Epithelial cell of prostate (primary cell): ENCODE measurements at regions not wholly inside any gene's neighbourhood (a gene's known extent, or its start where the extent isn't known, plus 50 kb on each side); places are given as distances from the start of the nearest gene placed in this dataset.
"Not testable (repeated sequence)": the region's sequence is repeated elsewhere in the genome, so short reads cannot be mapped to it uniquely, and the experiment has no call there.

Source experiments
- DNase-seq: peaks from one replicate; pipeline ENCODE4 v3.0.0-alpha.2; 2011; ENCODE audit warnings: low read depth, low spot score
- H3K27ac ChIP-seq: fragments of 450-650 bp; 2 replicates; pipeline ENCODE4 v1.5.1; 2017; ENCODE audit warnings: mild to moderate bottlenecking

GRCh38 chr2:238596571-238597551 lies 170.1 kb downstream of the ASB1 start:
- peak overlapping the region; percentile 20 for H3K27ac ChIP-seq
- DNase-seq: peak; percentile 48

- H3K27ac ChIP-seq: peak overlapping the region; percentile 20
- no peak for DNase-seq
Observed at GRCh38 chr2:238597638-238598528, 171.2 kb downstream of the ASB1 start.

- no peak for DNase-seq
- no peak overlapping the region for H3K27ac ChIP-seq
Observed at GRCh38 chr2:238598802-238599530, 172.2 kb downstream of the ASB1 start.

GRCh38 chr2:238599549-238600505 lies 173.1 kb downstream of the ASB1 start:
- no peak for DNase-seq
- H3K27ac ChIP-seq: no peak overlapping the region

GRCh38 chr2:238600506-238601432 lies 174.0 kb downstream of the ASB1 start:
- no peak overlapping the region for H3K27ac ChIP-seq

GRCh38 chr2:238601433-238602222 lies 174.9 kb downstream of the ASB1 start:
- peak; percentile 18 for DNase-seq
- H3K27ac ChIP-seq: no peak overlapping the region

More at GRCh38 chr2:238600506-238601432, 174.0 kb downstream of the ASB1 start:
- no peak for DNase-seq

- H3K27ac ChIP-seq: no peak overlapping the region
- no peak for DNase-seq
Observed at GRCh38 chr2:238602223-238602960, 175.7 kb downstream of the ASB1 start.

- DNase-seq: no peak
- H3K27ac ChIP-seq: no peak overlapping the region
Observed at GRCh38 chr2:238603596-238603995, 176.9 kb downstream of the ASB1 start.

GRCh38 chr2:238606311-238606710 lies 179.6 kb downstream of the ASB1 start:
- DNase-seq: no peak
- no peak overlapping the region for H3K27ac ChIP-seq

- DNase-seq: no peak
- no peak overlapping the region for H3K27ac ChIP-seq
Observed at GRCh38 chr2:238613610-238614009, 186.9 kb downstream of the ASB1 start.

GRCh38 chr2:238614376-238614775 lies 187.6 kb downstream of the ASB1 start:
- H3K27ac ChIP-seq: no peak overlapping the region
- no peak for DNase-seq

- no peak overlapping the region for H3K27ac ChIP-seq
- DNase-seq: no peak
Observed at GRCh38 chr2:238615187-238615586, 188.5 kb downstream of the ASB1 start.

GRCh38 chr2:238616681-238617080 lies 190.0 kb downstream of the ASB1 start:
- H3K27ac ChIP-seq: no peak overlapping the region
- DNase-seq: no peak

GRCh38 chr2:238618494-238619283 lies 192.0 kb downstream of the ASB1 start:
- not testable (repeated sequence) for H3K27ac ChIP-seq, DNase-seq

GRCh38 chr2:238627899-238628298 lies 201.2 kb downstream of the ASB1 start:
- DNase-seq: no peak

GRCh38 chr2:238629064-238629463 lies 202.3 kb downstream of the ASB1 start:
- DNase-seq: no peak
- peak overlapping the region; percentile 57 for H3K27ac ChIP-seq

More at GRCh38 chr2:238627899-238628298, 201.2 kb downstream of the ASB1 start:
- H3K27ac ChIP-seq: no peak overlapping the region
